PC-3 (cell line): ENCODE measurements at regions not wholly inside any gene's neighbourhood (a gene's known extent, or its start where the extent isn't known, plus 50 kb on each side); places are given as distances from the start of the nearest gene placed in this dataset.

Source experiments
- CTCF ChIP-seq: fragments of 300-600 bp; sonication (generic); conservative IDR thresholded peaks from 2 replicates; pipeline ENCODE4 v1.5.1; 2017; ENCODE audit warnings: antibody characterized with exemption, low read depth, mild to moderate bottlenecking, low read length
- EZH2 ChIP-seq: fragments of 300-600 bp; sonication (generic); IDR thresholded peaks from one replicate; pipeline ENCODE4 v1.6.1; 2017; ENCODE audit warnings: antibody characterized with exemption, mild to moderate bottlenecking, low read length; ENCODE audit not compliant: unreplicated experiment

GRCh38 chr9:31089549-31090221, 1294.8 kb upstream of the ACO1 start:
- TF ChIP-seq CTCF (no peak), EZH2 (no peak)
